ENCODE measurements at regions not wholly inside any gene's neighbourhood (a gene's known extent, or its start where the extent isn't known, plus 50 kb on each side); places are given as distances from the start of the nearest gene placed in this dataset.

- TF ChIP-seq CTCF (IDR thresholded peaks at IDR 0.05) (no peak), POLR2A (IDR thresholded peaks at IDR 0.05) (no peak)
Observed at GRCh38 chr6:103855750-103856149, 1004.0 kb downstream of the HACE1 start.
